DOHH2 (cell line): ENCODE measurements at regions not wholly inside any gene's neighbourhood (a gene's known extent, or its start where the extent isn't known, plus 50 kb on each side); places are given as distances from the start of the nearest gene placed in this dataset.
"Not testable (repeated sequence)": the region's sequence is repeated elsewhere in the genome, so short reads cannot be mapped to it uniquely, and the experiment has no call there.

ENCODE experiments used
- H3F3A ChIP-seq: fragments of 200-600 bp; sonication (generic), shearing (Covaris generic); 2 replicates; pipeline ENCODE4 v1.6.0; 2016; ENCODE audit warnings: antibody characterized with exemption, mild to moderate bottlenecking; ENCODE audit not compliant: control insufficient read depth, insufficient read depth
- H3K27ac ChIP-seq: fragments of 200-600 bp; sonication (generic); 2 replicates; pipeline ENCODE4 v1.5.1; 2014; ENCODE audit warnings: low read depth, mild to moderate bottlenecking, low read length, moderate library complexity
- H3K27me3 ChIP-seq: fragments of 200-600 bp; sonication (generic); 2 replicates; pipeline ENCODE4 v1.6.1; 2014; ENCODE audit warnings: mild to moderate bottlenecking, low read length, mixed read lengths; ENCODE audit not compliant: control insufficient read depth
- H3K36me3 ChIP-seq: fragments of 200-600 bp; sonication (generic); 2 replicates; pipeline ENCODE4 v1.6.1; 2014; ENCODE audit warnings: mild to moderate bottlenecking, low read length, moderate library complexity, mixed read lengths; ENCODE audit not compliant: control insufficient read depth
- H3K4me1 ChIP-seq: fragments of 200-600 bp; sonication (generic); 2 replicates; pipeline ENCODE4 v1.6.1; 2014; ENCODE audit warnings: mild to moderate bottlenecking, low read length, mixed read lengths; ENCODE audit not compliant: control insufficient read depth
- H3K4me2 ChIP-seq: fragments of 200-600 bp; sonication (generic); 2 replicates; pipeline ENCODE4 v1.6.0; 2014; ENCODE audit warnings: mild to moderate bottlenecking, low read length, moderate library complexity
- H3K4me3 ChIP-seq: fragments of 200-600 bp; sonication (generic); 2 replicates; pipeline ENCODE4 v1.5.1; 2014; ENCODE audit warnings: mild to moderate bottlenecking, low read length, mixed read lengths
- H3K79me2 ChIP-seq: fragments of 200-600 bp; sonication (generic); 2 replicates; pipeline ENCODE4 v1.6.1; 2014; ENCODE audit warnings: mild to moderate bottlenecking, low read length, mixed read lengths; ENCODE audit not compliant: control insufficient read depth
- H3K9me2 ChIP-seq: fragments of 200-600 bp; sonication (generic); replicated peaks from 2 replicates; pipeline ENCODE4 v1.6.1; 2014; ENCODE audit warnings: mild to moderate bottlenecking, low read length, mixed read lengths; ENCODE audit not compliant: control insufficient read depth
- H3K9me3 ChIP-seq: fragments of 200-600 bp; sonication (generic); 2 replicates; pipeline ENCODE4 v1.6.1; 2014; ENCODE audit warnings: antibody characterized with exemption, low read length, mixed read lengths; ENCODE audit not compliant: control insufficient read depth, insufficient read depth
- H4K20me1 ChIP-seq: fragments of 200-600 bp; sonication (generic); 2 replicates; pipeline ENCODE4 v1.6.0; 2014; ENCODE audit warnings: low read depth, mild to moderate bottlenecking, antibody characterized with exemption, low read length, moderate library complexity; ENCODE audit not compliant: control insufficient read depth, insufficient read depth
- CTCF ChIP-seq: fragments of 200-600 bp; sonication (generic); IDR thresholded peaks from one replicate; pipeline ENCODE4 v1.5.1; 2014; ENCODE audit warnings: antibody characterized with exemption, mild to moderate bottlenecking, low read depth, low read length; ENCODE audit not compliant: poor library complexity, severe bottlenecking
- EZH2phosphoT487 ChIP-seq: fragments of 200-600 bp; sonication (generic); IDR thresholded peaks from 2 replicates; pipeline ENCODE4 v1.6.1; 2017; ENCODE audit warnings: borderline replicate concordance, mild to moderate bottlenecking, antibody characterized with exemption, low read length, moderate library complexity, mixed read lengths

- Histone ChIP-seq H3K4me3 (no peak overlapping the region), H3K36me3 (no peaks in the 10 kb centered on the region), H3F3A (no peaks in the 10 kb centered on the region), H3K9me3 (no peaks in the 10 kb centered on the region), H3K9me2 (no peaks in the 10 kb centered on the region), H3K27ac (no peak overlapping the region), H3K79me2 (no peaks in the 10 kb centered on the region), H3K4me2 (no peak overlapping the region), H4K20me1 (no peaks in the 10 kb centered on the region), H3K4me1 (no peaks in the 10 kb centered on the region), H3K27me3 (no peaks in the 10 kb centered on the region)
- TF ChIP-seq EZH2phosphoT487, result no peak
- no peak for TF ChIP-seq CTCF
Observed at GRCh38 chr1:188822248-188822647, 1655.4 kb downstream of the BRINP3 start.

GRCh38 chr1:188825471-188825870 lies 1652.2 kb downstream of the BRINP3 start:
- no peaks in the 10 kb centered on the region for H3K9me3 ChIP-seq
- no peaks in the 10 kb centered on the region for H3K27me3 ChIP-seq
- no peaks in the 10 kb centered on the region for H4K20me1 ChIP-seq
- H3K27ac ChIP-seq, result no peak overlapping the region
- no peak overlapping the region for H3K4me3 ChIP-seq
- no peaks in the 10 kb centered on the region for H3K79me2 ChIP-seq
- no peaks in the 10 kb centered on the region for H3F3A ChIP-seq
- no peaks in the 10 kb centered on the region for H3K36me3 ChIP-seq
- H3K4me1 ChIP-seq, result no peaks in the 10 kb centered on the region
- H3K9me2 ChIP-seq, result no peaks in the 10 kb centered on the region
- no peak overlapping the region for H3K4me2 ChIP-seq
- no peak for TF ChIP-seq CTCF
- TF ChIP-seq EZH2phosphoT487, result no peak

- H3F3A ChIP-seq, result no peaks in the 10 kb centered on the region
- H3K79me2 ChIP-seq, result no peaks in the 10 kb centered on the region
- H3K4me3 ChIP-seq, result no peak overlapping the region
- no peaks in the 10 kb centered on the region for H3K9me3 ChIP-seq
- no peaks in the 10 kb centered on the region for H3K9me2 ChIP-seq
- no peaks in the 10 kb centered on the region for H3K36me3 ChIP-seq
- no peak overlapping the region for H3K4me2 ChIP-seq
- H3K27ac ChIP-seq, result no peak overlapping the region
- no peaks in the 10 kb centered on the region for H3K4me1 ChIP-seq
- no peaks in the 10 kb centered on the region for H3K27me3 ChIP-seq
- no peaks in the 10 kb centered on the region for H4K20me1 ChIP-seq
- no peak for TF ChIP-seq CTCF
- no peak for TF ChIP-seq EZH2phosphoT487
Observed at GRCh38 chr1:188826800-188827199, 1650.9 kb downstream of the BRINP3 start.

- H4K20me1 ChIP-seq, result no peaks in the 10 kb centered on the region
- no peak overlapping the region for H3K4me2 ChIP-seq
- no peaks in the 10 kb centered on the region for H3F3A ChIP-seq
- TF ChIP-seq EZH2phosphoT487 (no peak), CTCF (no peak)
- H3K27me3 ChIP-seq, result no peaks in the 10 kb centered on the region
- H3K9me3 ChIP-seq, result no peaks in the 10 kb centered on the region
- no peaks in the 10 kb centered on the region for H3K4me1 ChIP-seq
- no peaks in the 10 kb centered on the region for H3K79me2 ChIP-seq
- H3K4me3 ChIP-seq, result no peak overlapping the region
- H3K36me3 ChIP-seq, result no peaks in the 10 kb centered on the region
- H3K27ac ChIP-seq, result no peak overlapping the region
- H3K9me2 ChIP-seq, result no peaks in the 10 kb centered on the region
Observed at GRCh38 chr1:188827400-188827799, 1650.3 kb downstream of the BRINP3 start.

GRCh38 chr1:188841111-188841696 lies 1636.5 kb downstream of the BRINP3 start:
- not testable (repeated sequence) for H3K4me1 ChIP-seq, H3K79me2 ChIP-seq, H3F3A ChIP-seq, H3K27ac ChIP-seq, H3K9me2 ChIP-seq, H3K4me2 ChIP-seq, H3K9me3 ChIP-seq, H3K36me3 ChIP-seq, H3K4me3 ChIP-seq, H4K20me1 ChIP-seq, H3K27me3 ChIP-seq
